ENCODE measurements at regions not wholly inside any gene's neighbourhood (a gene's known extent, or its start where the extent isn't known, plus 50 kb on each side); places are given as distances from the start of the nearest gene placed in this dataset.

DNA sequence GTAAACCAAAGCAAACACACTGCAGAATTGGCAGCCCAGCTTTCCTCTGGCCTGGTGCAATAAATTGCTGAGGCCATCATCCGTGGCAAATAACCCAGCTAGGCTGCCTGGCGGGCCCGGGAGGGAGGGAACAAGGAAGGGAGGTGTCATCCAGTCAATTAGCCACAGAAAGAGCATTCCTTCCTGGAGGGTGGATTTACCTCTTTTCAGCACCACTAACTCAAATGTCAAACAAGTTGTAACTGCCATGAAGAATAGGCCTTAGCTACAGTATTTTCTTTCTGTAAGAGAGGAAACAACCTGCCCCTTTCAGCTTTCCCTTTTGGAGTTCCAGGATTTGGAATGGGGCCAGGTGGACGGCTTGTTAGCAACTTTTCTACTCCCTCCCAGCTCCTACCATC lies 163.8 kb upstream of the BDNF start:
- DNase-seq (ENCODE audit: low spot score), result no peak
- Histone ChIP-seq H3K36me3 (ENCODE audit: control insufficient read depth in 4 of 4, insufficient read depth in 3 of 4, low read depth in 1 of 4, low read length in 3 of 4) (no peaks in the 10 kb centered on the region), H3K4me1 (ENCODE audit: control insufficient read depth in 4 of 4, insufficient read depth in 4 of 4, low read length in 3 of 4) (no peaks in the 10 kb centered on the region), H3K4me3 (ENCODE audit: low read depth in 1 of 3, low read length in 3 of 3) (no peak overlapping the region), H3K27ac (ENCODE audit: low read depth in 1 of 2, low read length in 2 of 2) (no peak overlapping the region), H3K9ac (ENCODE audit: low read depth in 1 of 2, low read length in 2 of 2) (no peak overlapping the region), H3K27me3 (ENCODE audit: control insufficient read depth in 4 of 4, insufficient read depth in 4 of 4, low read length in 3 of 4) (no peaks in the 10 kb centered on the region), H3K9me3 (ENCODE audit: control insufficient read depth in 4 of 4, low read length in 3 of 4) (peaks cover 0 to 2% (median 0%) of the 10 kb centered on the region in 4 donors)
- WGBS, result 37% methylated on average over 4 of the region's 4 CpGs
- TF ChIP-seq ATF3 (IDR thresholded peaks at IDR 0.05), result no peak
- no peak for TF ChIP-seq JUND (IDR thresholded peaks at IDR 0.05)
- no peak for TF ChIP-seq TAF1 (conservative IDR thresholded peaks at IDR 0.05)
- no peak for TF ChIP-seq GABPA (IDR thresholded peaks at IDR 0.05 in 1 of 2, conservative IDR thresholded peaks at IDR 0.05 in 1 of 2)
- TF ChIP-seq, protein P1, sequence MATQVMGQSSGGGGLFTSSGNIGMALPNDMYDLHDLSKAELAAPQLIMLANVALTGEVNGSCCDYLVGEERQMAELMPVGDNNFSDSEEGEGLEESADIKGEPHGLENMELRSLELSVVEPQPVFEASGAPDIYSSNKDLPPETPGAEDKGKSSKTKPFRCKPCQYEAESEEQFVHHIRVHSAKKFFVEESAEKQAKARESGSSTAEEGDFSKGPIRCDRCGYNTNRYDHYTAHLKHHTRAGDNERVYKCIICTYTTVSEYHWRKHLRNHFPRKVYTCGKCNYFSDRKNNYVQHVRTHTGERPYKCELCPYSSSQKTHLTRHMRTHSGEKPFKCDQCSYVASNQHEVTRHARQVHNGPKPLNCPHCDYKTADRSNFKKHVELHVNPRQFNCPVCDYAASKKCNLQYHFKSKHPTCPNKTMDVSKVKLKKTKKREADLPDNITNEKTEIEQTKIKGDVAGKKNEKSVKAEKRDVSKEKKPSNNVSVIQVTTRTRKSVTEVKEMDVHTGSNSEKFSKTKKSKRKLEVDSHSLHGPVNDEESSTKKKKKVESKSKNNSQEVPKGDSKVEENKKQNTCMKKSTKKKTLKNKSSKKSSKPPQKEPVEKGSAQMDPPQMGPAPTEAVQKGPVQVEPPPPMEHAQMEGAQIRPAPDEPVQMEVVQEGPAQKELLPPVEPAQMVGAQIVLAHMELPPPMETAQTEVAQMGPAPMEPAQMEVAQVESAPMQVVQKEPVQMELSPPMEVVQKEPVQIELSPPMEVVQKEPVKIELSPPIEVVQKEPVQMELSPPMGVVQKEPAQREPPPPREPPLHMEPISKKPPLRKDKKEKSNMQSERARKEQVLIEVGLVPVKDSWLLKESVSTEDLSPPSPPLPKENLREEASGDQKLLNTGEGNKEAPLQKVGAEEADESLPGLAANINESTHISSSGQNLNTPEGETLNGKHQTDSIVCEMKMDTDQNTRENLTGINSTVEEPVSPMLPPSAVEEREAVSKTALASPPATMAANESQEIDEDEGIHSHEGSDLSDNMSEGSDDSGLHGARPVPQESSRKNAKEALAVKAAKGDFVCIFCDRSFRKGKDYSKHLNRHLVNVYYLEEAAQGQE (IDR thresholded peaks at IDR 0.05), result no peak
- no peak for TF ChIP-seq NR2F2 (IDR thresholded peaks at IDR 0.05)
- no peak for TF ChIP-seq SP1 (IDR thresholded peaks at IDR 0.05)
- no peak for TF ChIP-seq RXRA (IDR thresholded peaks at IDR 0.05)
- TF ChIP-seq FOXA2 (IDR thresholded peaks at IDR 0.05), result no peak
- TF ChIP-seq, protein P2, sequence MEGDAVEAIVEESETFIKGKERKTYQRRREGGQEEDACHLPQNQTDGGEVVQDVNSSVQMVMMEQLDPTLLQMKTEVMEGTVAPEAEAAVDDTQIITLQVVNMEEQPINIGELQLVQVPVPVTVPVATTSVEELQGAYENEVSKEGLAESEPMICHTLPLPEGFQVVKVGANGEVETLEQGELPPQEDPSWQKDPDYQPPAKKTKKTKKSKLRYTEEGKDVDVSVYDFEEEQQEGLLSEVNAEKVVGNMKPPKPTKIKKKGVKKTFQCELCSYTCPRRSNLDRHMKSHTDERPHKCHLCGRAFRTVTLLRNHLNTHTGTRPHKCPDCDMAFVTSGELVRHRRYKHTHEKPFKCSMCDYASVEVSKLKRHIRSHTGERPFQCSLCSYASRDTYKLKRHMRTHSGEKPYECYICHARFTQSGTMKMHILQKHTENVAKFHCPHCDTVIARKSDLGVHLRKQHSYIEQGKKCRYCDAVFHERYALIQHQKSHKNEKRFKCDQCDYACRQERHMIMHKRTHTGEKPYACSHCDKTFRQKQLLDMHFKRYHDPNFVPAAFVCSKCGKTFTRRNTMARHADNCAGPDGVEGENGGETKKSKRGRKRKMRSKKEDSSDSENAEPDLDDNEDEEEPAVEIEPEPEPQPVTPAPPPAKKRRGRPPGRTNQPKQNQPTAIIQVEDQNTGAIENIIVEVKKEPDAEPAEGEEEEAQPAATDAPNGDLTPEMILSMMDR (IDR thresholded peaks at IDR 0.05; ENCODE audit: low read depth, low read length, missing input control), result no peak
- no peak for TF ChIP-seq EGR1 (IDR thresholded peaks at IDR 0.05; ENCODE audit: low read depth in 2 of 2)

DNA sequence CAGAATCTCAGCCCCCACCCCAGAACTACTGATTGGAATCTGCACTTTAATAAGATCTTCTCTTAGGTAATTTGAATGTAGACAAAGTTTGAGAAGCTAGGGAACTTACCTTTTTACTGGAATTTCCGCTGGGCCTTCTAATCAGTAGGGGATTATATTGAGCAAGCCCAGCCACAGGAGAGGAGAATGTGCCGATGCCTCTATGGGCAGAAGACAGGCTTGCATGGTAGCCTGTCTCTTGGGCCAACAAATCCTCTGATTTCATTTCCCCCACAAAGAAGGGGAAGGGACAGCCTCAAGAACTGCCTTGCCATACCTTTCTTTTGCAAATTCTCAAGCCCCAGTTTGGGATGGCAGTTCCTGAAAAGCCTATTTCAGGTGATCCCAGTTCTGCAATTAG lies 163.4 kb upstream of the BDNF start:
- WGBS, result 74% methylated on average over 2 of the region's 2 CpGs
- Histone ChIP-seq H3K27me3 (ENCODE audit: control insufficient read depth in 4 of 4, insufficient read depth in 4 of 4, low read length in 3 of 4) (peaks cover 0 to 2% (median 0%) of the 10 kb centered on the region in 4 donors), H3K9ac (ENCODE audit: low read depth in 1 of 2, low read length in 2 of 2) (no peak overlapping the region), H3K4me3 (ENCODE audit: low read depth in 1 of 3, low read length in 3 of 3) (no peak overlapping the region), H3K36me3 (ENCODE audit: control insufficient read depth in 4 of 4, insufficient read depth in 3 of 4, low read depth in 1 of 4, low read length in 3 of 4) (no peaks in the 10 kb centered on the region), H3K27ac (ENCODE audit: low read depth in 1 of 2, low read length in 2 of 2) (no peak overlapping the region), H3K4me1 (ENCODE audit: control insufficient read depth in 4 of 4, insufficient read depth in 4 of 4, low read length in 3 of 4) (no peaks in the 10 kb centered on the region), H3K9me3 (ENCODE audit: control insufficient read depth in 4 of 4, low read length in 3 of 4) (peaks cover 0 to 2% (median 0%) of the 10 kb centered on the region in 4 donors)
- TF ChIP-seq, protein P2 (IDR thresholded peaks at IDR 0.05; ENCODE audit: low read depth, low read length, missing input control), result no peak
- DNase-seq (ENCODE audit: low spot score), result no peak

Measured in liver (tissue), 8 donors.